ENCODE measurements at regions not wholly inside any gene's neighbourhood (a gene's known extent, or its start where the extent isn't known, plus 50 kb on each side); places are given as distances from the start of the nearest gene placed in this dataset.

DNA sequence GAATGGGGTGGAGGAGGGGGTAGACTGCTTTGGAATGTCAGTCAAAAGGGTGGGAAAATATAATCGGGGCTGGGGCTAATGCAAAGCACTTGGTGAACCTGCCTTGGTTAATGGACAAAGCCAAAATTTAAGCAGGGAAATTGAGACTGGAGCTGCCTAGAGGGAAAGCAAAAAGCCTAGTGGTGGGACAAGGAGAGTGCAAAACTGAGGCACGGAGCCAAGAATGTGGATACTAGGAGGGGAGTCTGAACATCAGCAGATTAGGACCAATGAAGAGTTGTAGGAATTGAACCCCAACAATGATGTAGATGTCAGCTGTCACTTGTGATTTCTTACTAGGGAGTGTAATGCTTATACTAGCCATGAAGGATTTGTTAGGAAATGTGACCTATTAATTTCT lies 195.9 kb downstream of the MDFIC start:
- Histone ChIP-seq H3K4me1 (ENCODE audit: control insufficient read depth, insufficient read depth, low read length) (no peaks in the 10 kb centered on the region), H3K27ac (ENCODE audit: extremely low read depth, low read depth, low read length) (no peak overlapping the region), H3K9me3 (ENCODE audit: control insufficient read depth, insufficient read depth, low read depth, low read length) (no peaks in the 10 kb centered on the region), H3K36me3 (ENCODE audit: control insufficient read depth in 2 of 2, insufficient read depth in 1 of 2, low read length in 2 of 2) (no peaks in the 10 kb centered on the region), H3K4me3 (ENCODE audit: low read depth, low read length) (no peak overlapping the region)
- ChIA-PET POLR2A (no interaction called here), CTCF (interaction anchor here (0.5 to 1.1 kb wide), 2 partner anchors 14 to 16 kb away, joined by 3 read pairs; no protein-coding TSS in a partner anchor)
- TF ChIP-seq ZNF596 (tag by site-specific recombination; IDR thresholded peaks at IDR 0.05) (no peak), ZNF561 (tag by site-specific recombination; IDR thresholded peaks at IDR 0.05; ENCODE audit: borderline replicate concordance) (no peak), ZNF623 (tag by site-specific recombination; IDR thresholded peaks at IDR 0.05) (no peak), YY2 (tag by site-specific recombination; IDR thresholded peaks at IDR 0.05) (no peak), ZNF10 (tag by site-specific recombination; IDR thresholded peaks at IDR 0.05) (no peak), ZSCAN23 (tag by site-specific recombination; IDR thresholded peaks at IDR 0.05) (no peak)
- TF ChIP-seq, protein P1, sequence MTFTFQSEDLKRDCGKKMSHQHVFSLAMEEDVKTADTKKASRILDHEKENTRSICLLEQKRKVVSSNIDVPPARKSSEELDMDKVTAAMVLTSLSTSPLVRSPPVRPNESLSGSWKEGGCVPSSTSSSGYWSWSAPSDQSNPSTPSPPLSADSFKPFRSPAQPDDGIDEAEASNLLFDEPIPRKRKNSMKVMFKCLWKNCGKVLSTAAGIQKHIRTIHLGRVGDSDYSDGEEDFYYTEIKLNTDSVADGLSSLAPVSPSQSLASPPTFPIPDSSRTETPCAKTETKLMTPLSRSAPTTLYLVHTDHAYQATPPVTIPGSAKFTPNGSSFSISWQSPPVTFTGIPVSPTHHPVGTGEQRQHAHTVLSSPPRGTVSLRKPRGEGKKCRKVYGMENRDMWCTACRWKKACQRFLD (tag by site-specific recombination; IDR thresholded peaks at IDR 0.05), result no peak

DNA sequence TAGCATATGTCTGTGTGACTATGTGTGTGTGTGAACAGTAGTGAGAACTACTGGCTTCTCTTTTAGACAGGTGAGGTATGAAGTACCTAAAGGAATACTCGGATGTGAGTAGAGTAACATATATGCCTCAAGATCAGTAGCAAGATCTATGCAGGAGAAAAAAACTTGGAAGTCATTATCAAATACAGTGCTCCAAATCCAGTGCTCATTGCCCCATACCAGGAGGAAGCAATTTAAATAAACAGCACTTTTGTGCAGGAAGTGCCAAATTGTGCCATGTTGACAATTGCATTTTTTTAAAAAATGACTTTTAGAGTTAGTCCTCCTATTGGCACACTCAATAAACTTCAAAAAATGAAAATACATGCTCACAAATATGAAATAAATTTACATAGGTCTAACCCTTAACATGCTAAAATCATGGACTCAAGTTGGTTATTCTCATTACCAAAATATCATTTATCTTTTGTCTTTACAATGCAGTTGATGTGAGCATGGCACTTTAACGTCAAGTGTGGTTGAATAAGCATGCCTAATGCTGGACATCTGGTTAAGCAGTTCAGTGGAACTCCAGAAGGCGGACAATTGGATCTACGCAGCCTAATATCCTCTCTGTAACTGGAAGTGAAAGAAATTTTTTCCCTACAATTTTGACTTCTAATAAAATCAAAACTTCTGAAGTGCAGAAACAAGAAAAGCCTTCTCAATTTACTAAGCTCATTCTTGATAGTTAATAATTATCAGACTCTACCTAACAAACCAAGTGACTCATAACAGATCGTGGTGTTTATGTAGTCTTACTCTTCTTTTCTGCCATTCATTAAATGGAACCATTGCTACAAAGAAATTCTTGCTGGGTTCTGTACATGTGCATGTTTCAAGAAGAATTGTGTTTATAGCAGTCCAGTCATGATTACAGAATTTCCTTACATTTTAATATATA lies 195.2 kb downstream of the MDFIC start:
- ChIA-PET POLR2A (no interaction called here), CTCF (interaction anchor here (0.5 to 1.1 kb wide), 2 partner anchors 15 kb away, joined by 3 read pairs; no protein-coding TSS in a partner anchor)
- H3K4me3 ChIP-seq (ENCODE audit: low read depth, low read length), result no peak overlapping the region
- no peaks in the 10 kb centered on the region for H3K9me3 ChIP-seq (ENCODE audit: control insufficient read depth, insufficient read depth, low read depth, low read length)
- no peaks in the 10 kb centered on the region for H3K4me1 ChIP-seq (ENCODE audit: control insufficient read depth, insufficient read depth, low read length)
- H3K27ac ChIP-seq (ENCODE audit: extremely low read depth, low read depth, low read length), result no peak overlapping the region
- TF ChIP-seq, protein P2, sequence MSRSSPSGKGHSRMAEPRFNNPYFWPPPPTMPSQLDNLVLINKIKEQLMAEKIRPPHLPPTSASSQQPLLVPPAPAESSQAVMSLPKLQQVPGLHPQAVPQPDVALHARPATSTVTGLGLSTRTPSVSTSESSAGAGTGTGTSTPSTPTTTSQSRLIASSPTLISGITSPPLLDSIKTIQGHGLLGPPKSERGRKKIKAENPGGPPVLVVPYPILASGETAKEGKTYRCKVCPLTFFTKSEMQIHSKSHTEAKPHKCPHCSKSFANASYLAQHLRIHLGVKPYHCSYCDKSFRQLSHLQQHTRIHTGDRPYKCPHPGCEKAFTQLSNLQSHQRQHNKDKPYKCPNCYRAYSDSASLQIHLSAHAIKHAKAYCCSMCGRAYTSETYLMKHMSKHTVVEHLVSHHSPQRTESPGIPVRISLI (tag by site-specific recombination; IDR thresholded peaks at IDR 0.05), result no peak
- TF ChIP-seq, protein P3, sequence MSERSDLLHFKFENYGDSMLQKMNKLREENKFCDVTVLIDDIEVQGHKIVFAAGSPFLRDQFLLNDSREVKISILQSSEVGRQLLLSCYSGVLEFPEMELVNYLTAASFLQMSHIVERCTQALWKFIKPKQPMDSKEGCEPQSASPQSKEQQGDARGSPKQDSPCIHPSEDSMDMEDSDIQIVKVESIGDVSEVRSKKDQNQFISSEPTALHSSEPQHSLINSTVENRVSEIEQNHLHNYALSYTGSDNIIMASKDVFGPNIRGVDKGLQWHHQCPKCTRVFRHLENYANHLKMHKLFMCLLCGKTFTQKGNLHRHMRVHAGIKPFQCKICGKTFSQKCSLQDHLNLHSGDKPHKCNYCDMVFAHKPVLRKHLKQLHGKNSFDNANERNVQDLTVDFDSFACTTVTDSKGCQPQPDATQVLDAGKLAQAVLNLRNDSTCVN (tag by site-specific recombination; optimal IDR thresholded peaks at IDR 0.05), result no peak
- TF ChIP-seq ZNF707 (tag by site-specific recombination; IDR thresholded peaks at IDR 0.05) (no peak), EGR2 (tag by site-specific recombination; IDR thresholded peaks at IDR 0.05; ENCODE audit: low read depth) (no peak), ZNF514 (tag by site-specific recombination; IDR thresholded peaks at IDR 0.05) (no peak), ZNF138 (tag by site-specific recombination; IDR thresholded peaks at IDR 0.05; ENCODE audit: borderline replicate concordance) (no peak)
- TF ChIP-seq, protein P4, sequence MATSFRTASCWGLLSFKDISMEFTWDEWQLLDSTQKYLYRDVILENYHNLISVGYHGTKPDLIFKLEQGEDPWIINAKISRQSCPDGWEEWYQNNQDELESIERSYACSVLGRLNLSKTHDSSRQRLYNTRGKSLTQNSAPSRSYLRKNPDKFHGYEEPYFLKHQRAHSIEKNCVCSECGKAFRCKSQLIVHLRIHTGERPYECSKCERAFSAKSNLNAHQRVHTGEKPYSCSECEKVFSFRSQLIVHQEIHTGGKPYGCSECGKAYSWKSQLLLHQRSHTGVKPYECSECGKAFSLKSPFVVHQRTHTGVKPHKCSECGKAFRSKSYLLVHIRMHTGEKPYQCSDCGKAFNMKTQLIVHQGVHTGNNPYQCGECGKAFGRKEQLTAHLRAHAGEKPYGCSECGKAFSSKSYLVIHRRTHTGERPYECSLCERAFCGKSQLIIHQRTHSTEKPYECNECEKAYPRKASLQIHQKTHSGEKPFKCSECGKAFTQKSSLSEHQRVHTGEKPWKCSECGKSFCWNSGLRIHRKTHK (tag by site-specific recombination; IDR thresholded peaks at IDR 0.05), result no peak
- TF ChIP-seq, protein P5, sequence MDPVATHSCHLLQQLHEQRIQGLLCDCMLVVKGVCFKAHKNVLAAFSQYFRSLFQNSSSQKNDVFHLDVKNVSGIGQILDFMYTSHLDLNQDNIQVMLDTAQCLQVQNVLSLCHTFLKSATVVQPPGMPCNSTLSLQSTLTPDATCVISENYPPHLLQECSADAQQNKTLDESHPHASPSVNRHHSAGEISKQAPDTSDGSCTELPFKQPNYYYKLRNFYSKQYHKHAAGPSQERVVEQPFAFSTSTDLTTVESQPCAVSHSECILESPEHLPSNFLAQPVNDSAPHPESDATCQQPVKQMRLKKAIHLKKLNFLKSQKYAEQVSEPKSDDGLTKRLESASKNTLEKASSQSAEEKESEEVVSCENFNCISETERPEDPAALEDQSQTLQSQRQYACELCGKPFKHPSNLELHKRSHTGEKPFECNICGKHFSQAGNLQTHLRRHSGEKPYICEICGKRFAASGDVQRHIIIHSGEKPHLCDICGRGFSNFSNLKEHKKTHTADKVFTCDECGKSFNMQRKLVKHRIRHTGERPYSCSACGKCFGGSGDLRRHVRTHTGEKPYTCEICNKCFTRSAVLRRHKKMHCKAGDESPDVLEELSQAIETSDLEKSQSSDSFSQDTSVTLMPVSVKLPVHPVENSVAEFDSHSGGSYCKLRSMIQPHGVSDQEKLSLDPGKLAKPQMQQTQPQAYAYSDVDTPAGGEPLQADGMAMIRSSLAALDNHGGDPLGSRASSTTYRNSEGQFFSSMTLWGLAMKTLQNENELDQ (tag by site-specific recombination; IDR thresholded peaks at IDR 0.05; ENCODE audit: low read depth), result no peak
- H3K36me3 ChIP-seq (ENCODE audit: control insufficient read depth in 2 of 2, insufficient read depth in 1 of 2, low read length in 2 of 2), result no peaks in the 10 kb centered on the region
